Breast epithelium (tissue), 3 donors: ENCODE measurements at regions not wholly inside any gene's neighbourhood (a gene's known extent, or its start where the extent isn't known, plus 50 kb on each side); places are given as distances from the start of the nearest gene placed in this dataset.

Experiments used
- POLR2AphosphoS5 ChIP-seq, 3 donors: sonication (generic); formaldehyde crosslinking; IDR thresholded peaks; one replicate each; pipeline ENCODE4 v1.6.1; 2017; ENCODE audit warnings: antibody characterized with exemption in 3 of 3
- TF ChIP-seq, protein P1 (sequence below), 3 donors: fragments of 450-650 bp; IDR thresholded peaks; one replicate each; pipeline ENCODE4 v1.5.1; 2016 to 2017; ENCODE audit warnings: antibody characterized with exemption in 3 of 3, mild to moderate bottlenecking in 3 of 3, moderate library complexity in 3 of 3

DNA sequence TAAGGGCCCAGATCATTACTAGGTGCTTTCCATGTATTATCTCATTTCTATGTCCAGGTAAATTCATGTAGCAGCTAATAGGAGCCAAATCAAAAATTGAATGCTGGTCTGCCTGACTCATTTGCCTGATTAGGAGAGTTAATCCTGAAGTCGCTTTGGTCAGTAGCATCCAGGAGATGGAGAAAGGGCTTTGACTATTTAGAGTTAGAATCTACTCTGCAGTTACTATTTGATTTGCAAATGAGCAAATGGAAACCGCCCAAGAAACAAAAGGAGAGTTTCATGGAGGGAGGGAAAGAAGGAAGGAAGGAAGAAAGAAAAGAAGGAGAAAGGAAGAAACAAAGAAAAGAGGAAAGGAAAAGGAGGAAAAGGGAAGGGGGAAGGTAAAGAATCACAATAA lies 539.6 kb upstream of the MMS22L start:
- TF ChIP-seq POLR2AphosphoS5 (IDR thresholded peaks at IDR 0.05): no peak
- TF ChIP-seq, protein P1, sequence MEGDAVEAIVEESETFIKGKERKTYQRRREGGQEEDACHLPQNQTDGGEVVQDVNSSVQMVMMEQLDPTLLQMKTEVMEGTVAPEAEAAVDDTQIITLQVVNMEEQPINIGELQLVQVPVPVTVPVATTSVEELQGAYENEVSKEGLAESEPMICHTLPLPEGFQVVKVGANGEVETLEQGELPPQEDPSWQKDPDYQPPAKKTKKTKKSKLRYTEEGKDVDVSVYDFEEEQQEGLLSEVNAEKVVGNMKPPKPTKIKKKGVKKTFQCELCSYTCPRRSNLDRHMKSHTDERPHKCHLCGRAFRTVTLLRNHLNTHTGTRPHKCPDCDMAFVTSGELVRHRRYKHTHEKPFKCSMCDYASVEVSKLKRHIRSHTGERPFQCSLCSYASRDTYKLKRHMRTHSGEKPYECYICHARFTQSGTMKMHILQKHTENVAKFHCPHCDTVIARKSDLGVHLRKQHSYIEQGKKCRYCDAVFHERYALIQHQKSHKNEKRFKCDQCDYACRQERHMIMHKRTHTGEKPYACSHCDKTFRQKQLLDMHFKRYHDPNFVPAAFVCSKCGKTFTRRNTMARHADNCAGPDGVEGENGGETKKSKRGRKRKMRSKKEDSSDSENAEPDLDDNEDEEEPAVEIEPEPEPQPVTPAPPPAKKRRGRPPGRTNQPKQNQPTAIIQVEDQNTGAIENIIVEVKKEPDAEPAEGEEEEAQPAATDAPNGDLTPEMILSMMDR (IDR thresholded peaks at IDR 0.05): no peak
